Endothelial cell of umbilical vein (primary cell): ENCODE measurements at regions not wholly inside any gene's neighbourhood (a gene's known extent, or its start where the extent isn't known, plus 50 kb on each side); places are given as distances from the start of the nearest gene placed in this dataset.

Source experiments
- BruUV-seq: library from RNA; stranded (reverse); fragments of 400-500 nt; replicated peaks from 2 replicates; lab custom pipeline; 2021; lab: Mats Ljungman, UMichigan
- CTCF ChIA-PET: fragments of 300-600, 350-600 bp; sonication (Branson Sonifier 250); formaldehyde crosslinking; loops from one replicate; lab custom pipeline; 2021; ENCODE audit warnings: antibody characterized with exemption, inconsistent platforms; lab: Charles Lee
- POLR2A ChIA-PET: fragments of 300-600, 350-600 bp; sonication (Branson Sonifier 250); formaldehyde crosslinking; loops from one replicate; lab custom pipeline; 2021; ENCODE audit warnings: antibody characterized with exemption, inconsistent platforms; lab: Charles Lee
- DNase-seq: peaks from one replicate; pipeline ENCODE4 v3.0.0-alpha.2; 2011; ENCODE audit warnings: low read depth, low spot score
- FAIRE-seq: peaks from 2 replicates; lab custom pipeline; 2011; peaks lifted over from hg19 to GRCh38; lab: Jason Lieb, UNC
- H2AFZ ChIP-seq: 2 replicates; pipeline ENCODE4 v1.6.0; 2012; ENCODE audit warnings: low read depth, low read length, control low read depth, inconsistent platforms
- H3K27ac ChIP-seq: 2 replicates; pipeline ENCODE4 v1.5.1; 2011; ENCODE audit warnings: low read depth, mild to moderate bottlenecking, control low read depth, low read length, moderate library complexity; ENCODE audit not compliant: insufficient read depth
- H3K27me3 ChIP-seq, 2 experiments: 2 replicates each; pipeline versions ENCODE4 v1.6.0 to v1.6.1; 2011; ENCODE audit warnings: low read length in 2 of 2, mixed read lengths in 1 of 2; ENCODE audit not compliant: control insufficient read depth in 2 of 2, insufficient read depth in 2 of 2
- H3K36me3 ChIP-seq, 2 experiments: 2 replicates in 1 of 2; 3 replicates in 1 of 2; pipeline ENCODE4 v1.5.1; 2011; ENCODE audit warnings: low read length in 2 of 2, mild to moderate bottlenecking in 1 of 2, moderate library complexity in 1 of 2; ENCODE audit not compliant: control insufficient read depth in 2 of 2, insufficient read depth in 2 of 2; ENCODE audit errors: extremely low read depth in 1 of 2
- H3K4me1 ChIP-seq: 3 replicates; pipeline ENCODE4 v1.5.1; 2011; ENCODE audit warnings: mild to moderate bottlenecking, low read length; ENCODE audit not compliant: control insufficient read depth, insufficient read depth; ENCODE audit errors: extremely low read depth
- H3K4me2 ChIP-seq: 2 replicates; pipeline ENCODE4 v1.6.1; 2011; ENCODE audit warnings: low read length, control low read depth, mixed read lengths; ENCODE audit not compliant: insufficient read depth
- H3K4me3 ChIP-seq, 3 experiments: fragments of 200-600 bp in 1 of 3; sonication (generic), shearing (Covaris generic) in 1 of 3; replicated peaks in 1 of 3; 2 replicates each; pipeline ENCODE4 v1.5.1; 2011 to 2016; ENCODE audit warnings: control low read depth in 3 of 3, low read length in 3 of 3, mild to moderate bottlenecking in 2 of 3, inconsistent platforms in 1 of 3, low read depth in 1 of 3, moderate library complexity in 1 of 3; ENCODE audit not compliant: insufficient read depth in 1 of 3
- H3K79me2 ChIP-seq: 2 replicates; pipeline ENCODE4 v1.6.0; 2012; ENCODE audit warnings: low read length, inconsistent platforms; ENCODE audit not compliant: control insufficient read depth, insufficient read depth
- H3K9ac ChIP-seq: replicated peaks from 2 replicates; pipeline ENCODE3; 2011; ENCODE audit warnings: low read length, control low read depth; ENCODE audit not compliant: insufficient read depth; ENCODE audit errors: extremely low read depth
- H3K9me1 ChIP-seq: replicated peaks from 3 replicates; pipeline ENCODE4 v1.6.0; 2011; ENCODE audit warnings: mild to moderate bottlenecking, low read length; ENCODE audit not compliant: control insufficient read depth, insufficient read depth; ENCODE audit errors: extremely low read depth
- H3K9me3 ChIP-seq: replicated peaks from 2 replicates; pipeline ENCODE4 v1.5.1; 2012; ENCODE audit warnings: low read length, inconsistent platforms; ENCODE audit not compliant: control insufficient read depth, insufficient read depth
- H4K20me1 ChIP-seq: replicated peaks from 2 replicates; pipeline ENCODE3; 2011; ENCODE audit warnings: mild to moderate bottlenecking, low read length; ENCODE audit not compliant: control insufficient read depth, insufficient read depth; ENCODE audit errors: extremely low read depth
- CTCF ChIP-seq, 2 donors: IDR thresholded peaks; 1 replicate in 1 of 2; 2 replicates in 1 of 2; pipeline ENCODE4 v1.5.1; 2011; ENCODE audit warnings: low read length in 2 of 2, mild to moderate bottlenecking in 2 of 2, moderate library complexity in 2 of 2, control low read depth in 1 of 2, inconsistent platforms in 1 of 2, low read depth in 1 of 2; ENCODE audit not compliant: insufficient read depth in 1 of 2; ENCODE audit errors: extremely low read depth in 1 of 2
- EZH2 ChIP-seq: IDR thresholded peaks from 2 replicates; pipeline ENCODE4 v1.6.1; 2012; ENCODE audit warnings: borderline replicate concordance, low read depth, mild to moderate bottlenecking, moderate library complexity, low read length, inconsistent platforms; ENCODE audit not compliant: severe bottlenecking
- FOS ChIP-seq: IDR thresholded peaks from 2 replicates; pipeline ENCODE4 v1.6.1; 2011; ENCODE audit warnings: mild to moderate bottlenecking, low read length, moderate library complexity, borderline replicate concordance; ENCODE audit not compliant: insufficient read depth
- GATA2 ChIP-seq: IDR thresholded peaks from 2 replicates; pipeline ENCODE4 v1.7.0; 2011; ENCODE audit warnings: low read depth, mild to moderate bottlenecking, moderate library complexity, mixed read lengths, low read length; ENCODE audit not compliant: insufficient read length, insufficient read depth
- JUN ChIP-seq: IDR thresholded peaks from 2 replicates; pipeline ENCODE4 v1.6.1; 2011; ENCODE audit warnings: borderline replicate concordance, low read depth; ENCODE audit not compliant: insufficient read length, insufficient read depth
- MYC ChIP-seq: IDR thresholded peaks from one replicate; pipeline ENCODE4 v1.6.1; 2011; ENCODE audit warnings: mild to moderate bottlenecking, low read depth, low read length
- POLR2A ChIP-seq: IDR thresholded peaks from 2 replicates; pipeline ENCODE4 v1.6.1; 2012; ENCODE audit warnings: low read depth, mild to moderate bottlenecking, control low read depth, low read length
- POLR2AphosphoS5 ChIP-seq: IDR thresholded peaks from 2 replicates; pipeline ENCODE4 v1.6.1; 2012; ENCODE audit warnings: low read depth, mild to moderate bottlenecking, control low read depth, low read length, moderate library complexity; ENCODE audit not compliant: insufficient read depth
- dilution Hi-C: fragments of 300-500 bp; cut with MboI; formaldehyde crosslinking; loops from one replicate; pipeline ENCODE4 v1.15.0; 2019; ENCODE audit warnings: low sequenced_read_pairs; ENCODE audit not compliant: extremely low pct_ligation_motif_present
- intact Hi-C: fragments of 100-400 bp; cut with micrococcal nuclease; formaldehyde crosslinking; loops from one replicate; pipeline ENCODE4 v1.10.0; 2022
- TF ChIP-seq, protein P1 (sequence below): IDR thresholded peaks from 2 replicates; pipeline ENCODE4 v1.6.1; 2011; ENCODE audit not compliant: insufficient read depth, insufficient read length

DNA sequence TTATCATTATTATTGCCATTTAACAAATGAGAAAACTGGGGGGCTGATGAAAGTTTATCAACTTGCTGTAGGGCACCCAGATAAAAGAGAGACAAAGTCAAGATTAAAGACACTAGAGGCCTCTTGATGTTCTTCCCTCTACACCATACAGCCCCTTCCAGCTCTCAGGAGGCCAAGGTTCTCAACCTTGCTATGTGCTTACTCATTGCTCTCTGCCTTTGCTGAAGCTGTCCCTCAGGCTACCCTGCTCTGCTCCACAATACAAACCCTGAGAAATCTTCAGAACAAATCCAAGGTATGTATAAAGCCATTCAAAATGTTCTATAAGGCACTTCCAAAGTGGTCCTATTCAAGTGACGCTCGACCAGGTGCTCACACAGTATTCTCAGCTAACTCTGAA, 329.9 kb upstream of the TNP1 start:
- intact Hi-C loops (no loop called here), dilution Hi-C loops (no loop called here)
- no peak for DNase-seq
- Histone ChIP-seq H3K27me3 (no peaks in the 10 kb centered on the region), H3K9me3 (no peaks in the 10 kb centered on the region), H3K9me1 (no peaks in the 10 kb centered on the region), H3K27ac (no peak overlapping the region), H3K4me1 (no peaks in the 10 kb centered on the region), H3K9ac (no peak overlapping the region), H3K4me3 (no peak overlapping the region), H3K36me3 (no peaks in the 10 kb centered on the region), H4K20me1 (no peaks in the 10 kb centered on the region), H2AFZ (no peak overlapping the region), H3K79me2 (no peaks in the 10 kb centered on the region), H3K4me2 (no peak overlapping the region)
- TF ChIP-seq POLR2A (no peak), EZH2 (no peak), GATA2 (no peak), JUN (no peak), CTCF (IDR thresholded peaks at IDR 0.05; ENCODE audit: extremely low read depth in 1 of 2, insufficient read depth in 1 of 2, low read depth in 1 of 2, low read length in 2 of 2) (no peak), MYC (no peak), POLR2AphosphoS5 (no peak), FOS (no peak)
- TF ChIP-seq, protein P1, sequence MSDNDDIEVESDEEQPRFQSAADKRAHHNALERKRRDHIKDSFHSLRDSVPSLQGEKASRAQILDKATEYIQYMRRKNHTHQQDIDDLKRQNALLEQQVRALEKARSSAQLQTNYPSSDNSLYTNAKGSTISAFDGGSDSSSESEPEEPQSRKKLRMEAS: no peak
- CTCF ChIA-PET: no interaction called here
- FAIRE-seq: no peak
- no TSS peak for BruUV-seq
- POLR2A ChIA-PET: no interaction called here
